Right kidney (tissue), 1 donor: ENCODE measurements at regions not wholly inside any gene's neighbourhood (a gene's known extent, or its start where the extent isn't known, plus 50 kb on each side); places are given as distances from the start of the nearest gene placed in this dataset.

Experiments
- DNase-seq: peaks from one replicate; pipeline ENCODE4 v3.0.0-alpha.2; 2016

DNA sequence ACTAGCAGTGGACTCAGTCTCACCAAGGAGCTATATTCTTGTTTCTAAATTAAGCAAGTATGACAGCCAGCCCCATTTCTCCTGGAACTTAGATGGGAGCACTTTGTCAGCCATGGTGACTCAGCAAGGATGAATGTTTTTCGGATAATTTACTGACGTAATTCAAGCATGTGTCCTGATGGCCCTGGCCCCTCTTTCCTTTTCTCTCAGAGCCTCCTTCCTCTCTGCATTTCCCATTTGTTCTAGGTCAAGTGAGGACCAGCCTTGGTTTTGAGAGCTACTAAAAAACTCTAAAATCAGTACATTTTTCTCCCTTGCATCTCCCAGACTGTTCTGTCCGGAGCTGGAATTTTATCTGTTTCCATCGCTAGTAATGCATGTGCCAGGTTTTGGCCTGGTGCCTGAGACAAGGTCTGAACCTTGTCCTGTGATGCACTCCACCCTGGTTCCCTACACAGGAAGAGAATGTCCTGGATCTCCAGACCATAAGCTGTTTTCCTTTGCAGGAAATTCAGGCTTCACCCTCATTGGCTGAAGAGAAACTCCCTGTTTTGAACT, 256.6 kb upstream of the ROPN1 start:
- DNase-seq = no peak

DNA sequence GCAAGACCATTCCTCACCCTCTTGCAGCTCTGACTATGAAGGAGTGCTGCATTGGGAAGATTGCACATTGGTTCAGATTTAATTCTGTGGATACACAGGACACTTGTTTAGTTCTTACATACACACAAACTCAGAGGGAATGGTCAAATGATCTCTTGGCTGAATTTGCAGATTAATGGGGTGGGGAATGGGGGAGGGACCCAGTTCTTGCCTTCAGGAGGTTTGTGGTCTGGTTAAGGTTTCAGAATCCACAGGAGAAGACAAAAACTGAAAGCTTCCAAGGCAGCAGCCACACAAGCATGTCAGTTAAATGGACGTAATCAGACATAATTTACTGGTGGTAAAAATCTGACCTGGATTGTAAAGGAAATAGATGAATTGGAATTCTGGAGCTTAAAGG, 257.1 kb upstream of the ROPN1 start:
- no peak for DNase-seq

DNA sequence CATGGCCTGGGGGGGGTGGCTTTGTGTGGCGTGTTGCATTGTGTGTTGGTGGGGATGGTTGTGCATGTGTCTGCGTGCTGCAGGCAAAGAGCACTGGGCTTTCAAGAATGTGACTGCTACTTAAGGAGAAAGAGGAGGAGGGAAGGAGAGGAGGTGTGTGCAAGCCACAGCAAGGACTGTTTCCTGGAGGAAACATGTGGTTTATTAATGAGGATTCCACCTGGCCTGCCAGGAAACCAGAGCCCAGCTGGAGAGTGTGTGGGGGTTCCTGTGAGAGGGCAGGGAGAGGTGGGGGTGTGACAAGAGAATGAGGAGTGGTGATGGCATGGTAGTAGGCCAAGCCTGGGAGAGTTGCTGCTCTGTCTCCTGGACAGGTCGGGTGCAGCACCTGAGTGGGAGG, 258.1 kb upstream of the ROPN1 start:
- peak; percentile 28 for DNase-seq

DNA sequence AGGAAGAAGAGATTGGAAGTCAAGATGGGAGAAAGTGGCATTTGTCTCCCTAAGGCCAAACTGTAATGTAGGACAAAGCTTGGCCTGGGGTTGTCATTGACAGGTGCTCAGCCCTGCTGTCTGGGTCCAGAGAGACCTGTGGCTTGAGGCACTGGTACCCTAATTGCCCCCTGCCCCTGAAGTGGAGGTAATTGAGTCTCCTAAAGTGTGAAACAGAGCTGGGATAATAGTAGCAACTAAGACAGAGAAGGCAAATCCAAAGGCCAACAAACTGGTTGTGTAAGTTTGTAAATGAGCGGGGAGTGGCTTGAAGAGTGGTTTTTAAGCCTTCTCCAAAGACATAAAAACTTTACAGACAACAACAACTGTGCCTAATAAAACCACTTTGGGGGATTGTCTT, 264.2 kb upstream of the ROPN1 start:
- DNase-seq = no peak

DNA sequence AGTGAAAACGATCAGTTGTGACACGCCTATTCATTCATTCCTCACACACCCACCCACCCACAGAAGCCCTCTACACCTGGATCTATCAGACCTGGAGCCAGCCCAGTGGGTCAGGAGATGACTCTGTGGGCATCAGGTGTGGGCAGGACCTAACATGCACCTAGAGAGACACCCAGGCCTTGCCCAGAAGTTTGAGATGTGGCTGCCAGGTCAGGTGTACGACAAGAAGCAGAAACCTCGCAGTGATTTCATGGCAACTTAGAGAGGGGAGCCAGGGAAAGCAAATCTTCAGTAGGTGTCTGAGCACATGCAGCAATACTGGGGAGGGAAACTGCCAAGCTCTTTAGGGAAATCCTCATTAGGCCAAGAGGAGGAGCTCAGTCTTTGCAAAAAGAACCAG, 264.7 kb upstream of the ROPN1 start:
- DNase-seq = no peak

DNA sequence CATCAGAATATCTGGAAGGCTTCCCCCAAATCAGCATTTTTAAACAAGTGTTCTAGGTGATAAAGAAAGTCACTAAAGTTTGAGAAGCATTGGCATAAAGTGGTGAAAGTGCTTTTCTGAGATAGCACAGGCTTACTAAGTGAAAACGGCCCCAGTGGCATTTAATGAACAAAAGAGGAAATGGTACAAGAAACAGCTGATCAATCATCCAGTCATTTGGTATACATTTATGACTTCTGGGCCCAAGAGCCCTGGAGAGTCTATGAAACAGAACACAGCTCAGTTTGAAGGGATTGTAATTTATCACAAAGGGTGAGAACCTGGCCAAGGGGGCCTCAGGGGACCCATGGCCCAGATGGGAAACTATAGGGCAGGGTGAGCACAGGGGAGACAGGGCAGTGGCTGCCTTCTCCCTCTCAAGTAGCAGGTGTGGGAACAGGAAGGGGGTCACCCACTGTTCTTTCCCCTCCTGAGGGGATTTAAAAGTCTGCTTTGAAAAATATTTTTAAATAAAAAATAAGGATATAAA, 265.5 kb upstream of the ROPN1 start:
- DNase-seq = no peak

DNA sequence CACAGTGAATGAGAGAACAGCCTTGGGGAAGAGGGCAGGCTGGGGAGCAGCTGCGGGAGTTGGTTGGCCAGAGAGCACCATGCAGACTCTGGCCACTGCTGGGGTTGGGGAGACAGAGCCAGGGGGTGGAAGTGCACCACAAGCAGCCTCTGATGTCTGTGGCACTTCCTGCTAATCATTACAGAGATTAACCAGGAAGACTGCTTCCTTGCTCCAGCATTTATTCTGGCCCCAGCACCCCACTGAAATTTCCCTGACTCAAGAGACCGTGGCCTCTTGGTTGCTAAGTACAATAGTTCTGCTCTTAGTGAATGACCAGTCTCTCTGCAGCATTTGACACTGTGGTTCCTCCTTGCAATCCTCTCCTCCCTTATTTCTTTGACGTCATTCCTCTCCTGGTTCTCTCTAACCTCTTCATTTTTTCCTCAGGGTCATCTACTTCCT, 266.2 kb upstream of the ROPN1 start:
- DNase-seq = peak; percentile 35

DNA sequence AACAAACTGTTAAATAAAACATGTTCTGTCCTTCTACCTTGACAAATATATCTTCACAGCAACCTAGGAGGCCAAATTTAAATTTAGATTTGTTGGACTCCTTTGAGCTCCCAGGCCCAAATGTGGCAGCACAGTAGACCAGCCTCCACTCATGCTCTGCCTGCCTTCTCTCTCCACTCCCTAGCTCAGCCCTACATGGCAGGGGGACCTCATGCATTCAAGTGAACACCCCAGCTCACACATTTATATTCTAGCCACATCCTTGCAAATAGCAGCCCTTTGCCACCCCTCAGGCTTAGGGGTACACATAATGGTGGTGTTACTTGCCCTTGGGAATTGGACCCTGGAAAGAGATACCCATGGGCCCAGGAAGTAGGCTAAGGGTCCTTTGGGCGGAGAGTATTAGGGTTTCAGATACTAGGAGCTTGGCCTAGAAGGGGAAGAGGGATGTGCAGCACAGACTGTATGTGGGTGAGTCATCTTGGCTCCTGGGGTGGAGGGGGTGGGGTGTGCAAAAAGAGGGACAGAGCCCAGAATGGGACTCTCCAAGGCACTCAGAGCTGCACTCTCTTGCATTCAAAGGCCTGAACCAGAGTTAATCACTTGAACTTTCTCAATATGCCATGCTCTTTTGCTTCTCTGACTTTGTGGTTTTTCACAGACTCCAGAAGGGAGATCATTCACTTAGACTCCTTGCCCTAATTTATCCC, 268.4 kb upstream of the ROPN1 start:
- no peak for DNase-seq

DNA sequence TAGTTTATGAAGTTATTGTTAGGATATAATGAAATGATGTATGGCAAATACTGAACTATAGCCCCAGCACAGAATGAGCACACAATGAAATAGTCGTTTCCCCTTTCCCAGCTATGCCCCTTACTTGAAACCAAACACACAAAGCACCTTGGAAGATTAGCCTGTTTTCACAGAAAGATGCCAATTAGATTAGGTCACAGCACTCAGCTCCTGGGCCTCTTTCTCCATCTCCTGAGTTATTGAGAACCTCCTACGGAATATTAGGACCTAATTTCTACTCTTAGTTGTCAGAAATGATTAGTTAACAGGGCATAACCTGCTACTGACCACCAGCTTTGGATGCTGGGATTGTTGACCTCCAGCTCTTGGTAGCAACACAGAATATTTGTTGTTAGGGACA, 269.4 kb upstream of the ROPN1 start:
- DNase-seq = no peak

DNA sequence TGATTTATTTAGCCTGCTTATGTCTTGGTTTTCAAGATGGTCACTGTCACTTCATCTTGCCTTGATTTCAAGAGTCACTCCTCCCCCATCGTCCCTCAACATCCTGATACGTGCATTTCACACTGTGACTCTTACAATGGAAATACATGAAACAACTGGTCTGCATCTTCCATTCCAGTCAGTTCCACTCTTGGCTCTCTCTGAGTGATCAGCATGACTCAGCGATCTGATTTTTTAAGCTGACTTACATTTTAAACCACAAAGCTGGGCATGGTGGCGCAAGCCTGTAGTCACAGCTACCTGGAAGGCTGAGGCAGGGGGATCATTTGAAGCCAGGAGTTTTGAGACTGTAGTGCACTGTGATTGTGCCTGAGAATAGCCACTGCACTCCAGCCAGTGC, 271.2 kb upstream of the ROPN1 start:
- no peak for DNase-seq

DNA sequence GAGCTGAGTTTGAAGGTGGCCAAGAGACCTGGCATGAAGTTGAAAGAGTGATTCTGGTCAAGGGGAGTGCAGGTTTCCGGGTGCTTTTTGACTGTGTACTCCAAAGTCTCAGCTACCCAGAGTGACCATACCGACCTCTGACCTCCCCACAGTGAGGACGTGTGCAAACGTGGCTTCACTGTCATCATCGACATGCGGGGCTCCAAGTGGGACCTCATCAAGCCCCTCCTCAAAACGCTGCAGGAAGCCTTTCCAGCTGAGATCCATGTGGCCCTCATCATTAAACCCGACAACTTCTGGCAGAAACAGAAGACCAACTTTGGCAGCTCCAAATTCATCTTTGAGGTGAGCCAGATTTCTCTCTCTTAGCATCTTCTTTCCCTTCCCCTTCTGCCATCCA, 272.4 kb upstream of the ROPN1 start:
- no peak for DNase-seq

DNA sequence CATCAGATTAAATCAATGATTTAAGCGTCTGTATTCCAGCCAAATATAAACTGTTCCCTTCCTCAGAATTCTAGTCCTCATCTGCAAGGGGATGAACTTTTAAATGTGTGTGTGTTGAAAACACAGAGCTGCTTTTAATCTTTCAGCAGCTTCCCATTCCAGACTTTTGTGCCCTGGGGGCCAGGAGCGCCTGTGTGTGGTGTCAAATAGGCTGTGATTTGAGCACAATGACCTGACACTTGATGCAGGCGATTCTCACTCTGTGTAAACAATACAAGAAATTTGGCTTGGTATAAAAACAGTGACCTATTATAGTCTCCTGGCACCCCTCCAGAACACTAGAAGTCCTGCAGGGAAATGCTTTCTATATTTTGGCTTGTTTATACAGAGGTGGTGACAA, 274.6 kb upstream of the ROPN1 start:
- DNase-seq = peak; percentile 9

DNA sequence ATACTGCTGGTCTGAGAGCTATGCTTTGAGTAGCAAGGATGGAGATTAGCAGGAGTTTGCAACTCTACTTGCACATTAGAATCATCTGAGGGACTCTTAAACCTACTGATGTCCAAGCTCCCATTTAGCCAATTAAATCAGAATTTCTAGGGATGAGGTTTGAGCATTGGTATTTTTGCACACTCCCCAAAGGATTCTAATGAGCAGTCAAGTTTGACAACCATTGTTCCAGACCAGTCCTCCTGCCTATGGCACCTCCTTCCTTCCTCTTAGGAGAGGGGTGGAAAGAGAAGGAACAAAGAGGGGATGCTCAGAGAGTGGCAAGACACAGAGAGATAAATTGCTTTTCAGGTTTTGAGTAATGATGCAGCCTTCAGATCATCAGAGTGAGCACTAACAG, 275.5 kb upstream of the ROPN1 start:
- DNase-seq = no peak

DNA sequence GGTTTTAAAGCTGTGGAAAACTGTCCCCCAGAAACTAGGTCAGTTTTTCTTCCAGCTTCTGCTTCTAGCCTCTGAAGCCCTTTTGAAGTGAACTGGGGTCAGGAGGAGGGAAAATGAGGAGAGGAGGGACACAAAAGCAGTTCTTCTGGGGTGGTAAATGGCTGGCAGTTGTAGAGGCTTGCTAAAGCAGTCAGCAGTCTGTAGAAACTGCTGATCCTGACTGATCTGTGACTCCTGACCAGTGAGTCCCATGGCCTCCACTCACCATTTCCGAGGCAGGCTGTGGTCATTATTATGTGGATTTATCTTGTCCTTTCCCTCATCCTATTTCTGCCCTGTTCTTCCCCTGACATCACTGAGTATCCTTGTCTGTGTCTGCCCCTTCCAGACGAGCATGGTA, 276.4 kb upstream of the ROPN1 start:
- no peak for DNase-seq

DNA sequence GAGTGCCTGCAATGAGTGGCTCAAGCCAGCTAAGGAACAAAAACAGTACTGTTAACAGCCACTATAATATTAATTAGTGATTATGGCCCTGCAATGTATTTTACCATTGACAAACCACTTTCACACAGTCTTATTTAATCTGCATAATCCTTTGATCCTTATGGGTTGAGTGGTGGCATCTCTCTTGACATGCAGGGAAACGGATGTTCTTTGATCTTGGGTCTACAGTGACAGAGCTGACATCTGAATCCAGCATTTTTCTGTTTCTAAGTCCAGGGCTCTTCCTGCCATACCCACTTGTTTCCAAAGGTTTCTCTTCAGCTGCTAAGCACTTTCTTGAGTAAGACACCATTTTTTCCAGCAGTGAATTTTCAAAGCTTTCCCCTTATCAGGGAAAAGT, 277.7 kb upstream of the ROPN1 start:
- no peak for DNase-seq

DNA sequence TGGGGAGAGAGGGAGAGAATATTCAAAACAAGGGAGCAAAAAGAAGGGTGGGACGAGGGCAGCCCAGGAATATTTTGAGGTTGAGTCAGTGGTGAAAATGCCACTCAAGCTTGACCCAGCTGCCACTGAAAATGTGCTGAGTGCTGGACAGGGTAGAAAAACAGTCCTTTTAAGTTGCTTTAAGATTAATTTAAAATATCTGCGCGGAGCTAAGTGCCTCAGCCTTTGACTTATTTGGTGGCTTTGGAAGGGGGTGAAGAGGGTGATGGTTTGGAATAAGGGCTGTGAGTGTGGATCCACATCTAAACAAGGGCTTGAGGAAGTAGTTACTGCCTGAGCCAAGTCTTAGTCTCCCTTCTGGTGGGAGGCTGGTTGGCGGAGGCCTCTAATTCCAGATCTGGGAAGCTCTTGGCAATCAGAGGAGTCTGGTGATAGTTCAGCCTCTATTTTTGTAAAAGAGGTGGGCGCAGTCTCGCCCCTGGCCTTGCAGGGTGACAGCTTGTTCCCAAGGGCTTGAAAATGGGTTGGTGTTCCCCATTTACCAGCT, 280.8 kb upstream of the ROPN1 start:
- DNase-seq = no peak

DNA sequence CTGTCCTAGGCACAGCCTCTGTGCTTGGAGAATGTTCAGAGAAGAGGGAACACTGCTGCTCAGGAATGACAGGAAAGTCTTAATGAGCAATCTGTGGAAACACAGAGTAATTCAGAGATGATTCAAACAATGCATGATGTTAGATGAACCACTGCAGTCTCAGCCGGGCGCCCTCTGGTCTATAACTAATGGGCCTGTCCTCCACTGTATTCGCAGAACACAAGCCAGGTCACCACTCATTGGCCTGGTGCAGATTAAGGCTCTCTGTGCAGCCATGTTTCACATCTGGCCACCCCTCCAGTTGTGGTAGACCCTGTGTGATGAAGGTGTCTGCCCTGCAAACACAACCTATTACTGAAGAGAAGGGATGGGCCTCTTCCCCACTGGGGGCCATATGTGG, 281.7 kb upstream of the ROPN1 start:
- no peak for DNase-seq

DNA sequence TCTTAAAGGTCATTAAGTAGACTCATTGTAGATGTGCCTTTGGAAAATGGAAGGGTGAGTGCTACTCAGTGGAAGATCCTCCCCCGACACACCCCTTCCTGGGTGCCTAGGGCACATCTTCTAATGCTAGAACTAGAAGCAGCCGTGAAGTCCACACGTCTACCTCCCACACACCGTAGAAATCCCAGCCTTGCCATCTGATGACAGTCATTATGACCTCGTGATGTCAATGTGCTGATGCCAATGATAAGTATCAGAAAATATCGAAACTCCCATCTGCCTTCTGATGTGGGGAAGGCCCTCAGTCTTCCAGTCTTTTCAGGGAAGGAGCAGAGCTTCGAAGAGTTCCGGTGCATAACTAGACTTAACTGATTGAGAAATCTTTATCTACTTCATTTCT, 282.1 kb upstream of the ROPN1 start:
- DNase-seq = no peak

DNA sequence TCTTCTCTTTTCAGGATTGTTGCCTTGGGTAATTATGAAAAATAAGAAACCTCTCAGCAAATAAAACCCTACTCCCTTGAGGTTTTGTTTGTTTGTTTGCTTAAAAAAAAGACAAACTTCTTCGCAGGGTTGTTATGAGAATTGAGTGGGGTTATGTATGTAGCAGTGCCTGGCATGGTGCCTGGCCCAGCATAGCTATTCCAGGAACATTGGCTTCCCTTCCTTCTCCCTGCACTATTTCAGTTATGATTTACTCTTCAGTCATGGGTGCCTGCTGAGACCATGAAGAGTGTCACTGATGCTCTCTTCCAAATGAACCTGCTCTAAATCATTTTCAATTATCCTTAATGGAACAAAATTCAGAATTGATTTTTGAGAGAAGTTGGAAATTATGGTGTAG, 283.5 kb upstream of the ROPN1 start:
- no peak for DNase-seq

DNA sequence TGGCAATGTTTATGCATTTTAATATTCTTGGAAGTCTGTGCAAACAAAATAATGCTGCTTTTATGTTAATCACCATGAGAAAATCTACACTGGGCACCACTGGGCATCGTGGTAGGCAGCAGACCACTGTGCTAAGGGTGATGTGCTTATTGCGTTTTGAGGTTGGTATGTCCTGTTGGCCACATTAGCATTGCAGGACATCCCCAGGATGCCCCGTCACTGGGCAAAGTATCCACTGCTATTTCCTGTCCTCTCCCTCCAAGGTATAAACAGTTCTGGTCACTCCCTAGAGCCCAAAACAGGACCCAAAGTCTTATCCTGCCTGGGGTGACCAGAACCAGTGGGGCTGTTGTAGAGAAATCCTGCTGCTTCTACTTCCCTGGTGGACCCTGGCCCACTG, 284.2 kb upstream of the ROPN1 start:
- DNase-seq = no peak

DNA sequence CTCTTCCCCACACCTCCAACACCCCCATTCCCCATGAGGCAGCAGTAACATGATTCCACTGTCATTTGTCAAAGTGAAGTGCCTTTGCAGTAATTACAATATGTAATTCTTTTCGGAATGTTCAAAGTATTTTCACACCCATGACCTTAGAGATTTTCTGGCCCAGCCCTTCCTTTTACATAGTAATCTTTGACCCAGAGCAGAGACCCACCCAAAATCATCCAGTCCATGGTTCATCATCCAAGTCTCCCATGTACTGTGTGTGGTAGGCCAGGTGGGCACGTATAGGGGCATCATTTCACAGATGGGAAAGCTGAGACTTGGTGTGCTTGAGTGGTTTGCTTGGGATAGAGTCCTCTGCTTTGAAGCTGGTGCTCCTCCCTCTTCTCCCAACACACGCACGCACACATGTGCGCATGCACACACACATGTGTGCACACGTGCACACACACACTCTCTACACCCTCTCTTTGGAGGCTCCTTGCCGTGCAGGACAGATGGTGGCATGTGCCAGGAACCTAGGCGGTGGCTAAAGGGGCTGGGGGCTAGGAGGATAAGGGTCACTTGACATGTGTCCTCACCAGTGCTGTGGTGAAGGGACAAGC, 284.7 kb upstream of the ROPN1 start:
- no peak for DNase-seq

DNA sequence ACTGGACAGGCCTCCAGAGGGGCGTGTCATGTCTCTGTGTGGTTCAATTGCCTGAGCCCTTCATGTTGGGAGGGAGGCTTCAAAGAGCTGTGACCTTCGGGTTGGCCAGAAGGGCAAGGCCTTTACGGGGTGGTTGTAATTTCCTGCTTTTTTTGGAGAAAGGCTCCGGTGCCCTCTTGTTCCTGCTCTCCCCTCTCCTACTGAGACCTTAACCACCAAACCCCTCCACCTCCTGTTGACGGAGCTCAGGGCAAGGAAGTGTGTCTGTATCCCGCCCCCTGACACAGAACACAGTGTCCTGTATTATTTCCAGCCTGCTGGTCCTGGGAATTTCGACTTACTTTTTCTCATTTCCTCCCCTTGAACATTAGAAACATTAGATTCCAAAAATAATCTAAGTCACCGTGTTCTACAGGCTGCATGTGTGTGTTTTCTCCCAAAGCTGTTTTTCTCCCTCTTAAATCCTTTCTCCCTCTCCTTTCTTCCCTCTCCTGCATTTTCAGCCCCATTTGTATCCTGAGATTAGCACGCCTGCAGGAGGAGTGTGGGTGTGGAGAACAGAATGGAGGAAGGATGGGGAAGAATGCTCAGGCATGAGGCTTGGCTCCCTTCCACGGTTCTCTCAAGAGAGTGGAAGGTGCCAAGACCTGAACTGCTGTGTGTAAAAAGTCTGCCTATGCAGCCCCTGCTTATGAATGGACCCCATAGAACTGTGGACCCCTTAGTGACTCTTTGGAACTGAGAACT, 285.4 kb upstream of the ROPN1 start:
- DNase-seq = no peak
